ENCODE measurements at regions not wholly inside any gene's neighbourhood (a gene's known extent, or its start where the extent isn't known, plus 50 kb on each side); places are given as distances from the start of the nearest gene placed in this dataset.

GRCh38 chr1:4402032-4402431 is 252.4 kb upstream of the AJAP1 start:
- no peak for TF ChIP-seq POLR2AphosphoS5 (IDR thresholded peaks at IDR 0.05)
- TF ChIP-seq, protein P1, sequence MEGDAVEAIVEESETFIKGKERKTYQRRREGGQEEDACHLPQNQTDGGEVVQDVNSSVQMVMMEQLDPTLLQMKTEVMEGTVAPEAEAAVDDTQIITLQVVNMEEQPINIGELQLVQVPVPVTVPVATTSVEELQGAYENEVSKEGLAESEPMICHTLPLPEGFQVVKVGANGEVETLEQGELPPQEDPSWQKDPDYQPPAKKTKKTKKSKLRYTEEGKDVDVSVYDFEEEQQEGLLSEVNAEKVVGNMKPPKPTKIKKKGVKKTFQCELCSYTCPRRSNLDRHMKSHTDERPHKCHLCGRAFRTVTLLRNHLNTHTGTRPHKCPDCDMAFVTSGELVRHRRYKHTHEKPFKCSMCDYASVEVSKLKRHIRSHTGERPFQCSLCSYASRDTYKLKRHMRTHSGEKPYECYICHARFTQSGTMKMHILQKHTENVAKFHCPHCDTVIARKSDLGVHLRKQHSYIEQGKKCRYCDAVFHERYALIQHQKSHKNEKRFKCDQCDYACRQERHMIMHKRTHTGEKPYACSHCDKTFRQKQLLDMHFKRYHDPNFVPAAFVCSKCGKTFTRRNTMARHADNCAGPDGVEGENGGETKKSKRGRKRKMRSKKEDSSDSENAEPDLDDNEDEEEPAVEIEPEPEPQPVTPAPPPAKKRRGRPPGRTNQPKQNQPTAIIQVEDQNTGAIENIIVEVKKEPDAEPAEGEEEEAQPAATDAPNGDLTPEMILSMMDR (IDR thresholded peaks at IDR 0.05), result no peak
